ENCODE measurements at regions not wholly inside any gene's neighbourhood (a gene's known extent, or its start where the extent isn't known, plus 50 kb on each side); places are given as distances from the start of the nearest gene placed in this dataset.
"Not testable (repeated sequence)": the region's sequence is repeated elsewhere in the genome, so short reads cannot be mapped to it uniquely, and the experiment has no call there.

- no peak for DNase-seq
Measured at GRCh38 chr3:11739706-11740105, 96.0 kb upstream of the VGLL4 start.

- DNase-seq = no peak
Measured at GRCh38 chr3:11739123-11739522, 95.4 kb upstream of the VGLL4 start.

- no peak for DNase-seq
Measured at GRCh38 chr3:11737742-11738141, 94.0 kb upstream of the VGLL4 start.

GRCh38 chr3:11736136-11736833 lies 92.6 kb upstream of the VGLL4 start:
- DNase-seq = no peak

- no peak for DNase-seq
Measured at GRCh38 chr3:11735638-11736037, 91.9 kb upstream of the VGLL4 start.

- not testable (repeated sequence) for DNase-seq
Measured at GRCh38 chr3:11735111-11735510, 91.4 kb upstream of the VGLL4 start.

- no peak for DNase-seq
Measured at GRCh38 chr3:11733914-11734313, 90.2 kb upstream of the VGLL4 start.

- DNase-seq = no peak
Measured at GRCh38 chr3:11727207-11727606, 83.5 kb upstream of the VGLL4 start.

- DNase-seq = no peak
Measured at GRCh38 chr3:11726146-11726545, 82.4 kb upstream of the VGLL4 start.

GRCh38 chr3:11725340-11725641 lies 81.6 kb upstream of the VGLL4 start:
- DNase-seq = not testable (repeated sequence)

- DNase-seq = peak; percentile 18
Measured at GRCh38 chr3:11724615-11725339, 81.1 kb upstream of the VGLL4 start.

- DNase-seq = no peak
Measured at GRCh38 chr3:11721479-11721878, 77.8 kb upstream of the VGLL4 start.

GRCh38 chr3:11720917-11721411 lies 77.2 kb upstream of the VGLL4 start:
- DNase-seq = no peak

GRCh38 chr3:11720304-11720898 lies 76.7 kb upstream of the VGLL4 start:
- DNase-seq = peak; percentile 59

GRCh38 chr3:11719406-11720303 lies 75.9 kb upstream of the VGLL4 start:
- DNase-seq = peak; percentile 85

GRCh38 chr3:11718637-11719405 lies 75.1 kb upstream of the VGLL4 start:
- DNase-seq = peak; percentile 51

- peak; percentile 5 for DNase-seq
Measured at GRCh38 chr3:11717768-11718636, 74.3 kb upstream of the VGLL4 start.

GRCh38 chr3:11717301-11717700 lies 73.6 kb upstream of the VGLL4 start:
- no peak for DNase-seq

GRCh38 chr3:11716573-11717290 lies 73.0 kb upstream of the VGLL4 start:
- no peak for DNase-seq

- DNase-seq = no peak
Measured at GRCh38 chr3:11713171-11713570, 69.5 kb upstream of the VGLL4 start.

- no peak for DNase-seq
Measured at GRCh38 chr3:11712646-11713045, 68.9 kb upstream of the VGLL4 start.

Measured in CD4-positive, alpha-beta T cell treated with Interleukin-17A for 1 hour (primary cell).